Brain microvascular endothelial cell (primary cell): ENCODE measurements at regions not wholly inside any gene's neighbourhood (a gene's known extent, or its start where the extent isn't known, plus 50 kb on each side); places are given as distances from the start of the nearest gene placed in this dataset.

Source experiments
- DNase-seq: peaks from one replicate; pipeline ENCODE4 v3.0.0-alpha.2; 2020
- H3K27ac ChIP-seq: fragments of 250-450 bp; sonication (Bioruptor Pico); 2 replicates; pipeline ENCODE4 v1.5.1; 2020; ENCODE audit warnings: mild to moderate bottlenecking, moderate library complexity
- H3K27me3 ChIP-seq: fragments of 250-450 bp; sonication (Bioruptor Pico); replicated peaks from 2 replicates; pipeline ENCODE4 v1.5.1; 2020; ENCODE audit warnings: mild to moderate bottlenecking
- H3K36me3 ChIP-seq: fragments of 250-450 bp; sonication (Bioruptor Pico); replicated peaks from 2 replicates; pipeline ENCODE4 v1.5.1; 2020; ENCODE audit warnings: mild to moderate bottlenecking
- H3K4me3 ChIP-seq: 2 replicates; pipeline ENCODE4 v1.5.1; 2011; ENCODE audit warnings: low read depth, mild to moderate bottlenecking, control low read depth, low read length, moderate library complexity
- CTCF ChIP-seq: IDR thresholded peaks from 2 replicates; pipeline ENCODE4 v1.5.1; 2011; ENCODE audit warnings: low read depth, mild to moderate bottlenecking, moderate library complexity, low read length, control low read depth, inconsistent platforms; ENCODE audit errors: missing control alignments
- in situ Hi-C: cut with HindIII; loops from 2 replicates; pipeline ENCODE4 v1.10.0; 2017; ENCODE audit warnings: low sequenced_read_pairs, low pct_ligation_motif_present

GRCh38 chr6:79787626-79788025 lies 156.5 kb downstream of the SH3BGRL2 start:
- no peak overlapping the region for H3K4me3 ChIP-seq
- H3K27me3 ChIP-seq = no peaks in the 10 kb centered on the region
- H3K27ac ChIP-seq = no peak overlapping the region
- no peak for TF ChIP-seq CTCF
- DNase-seq = no peak
- H3K36me3 ChIP-seq = no peaks in the 10 kb centered on the region
- in situ Hi-C loops = no loop called here

- H3K27me3 ChIP-seq = no peaks in the 10 kb centered on the region
Observed at GRCh38 chr6:79784395-79784753, 153.2 kb downstream of the SH3BGRL2 start.

GRCh38 chr6:79783670-79784394 lies 152.7 kb downstream of the SH3BGRL2 start:
- H3K27me3 ChIP-seq = no peaks in the 10 kb centered on the region
- no peak for TF ChIP-seq CTCF
- in situ Hi-C loops = no loop called here
- H3K27ac ChIP-seq = no peak overlapping the region
- no peaks in the 10 kb centered on the region for H3K36me3 ChIP-seq
- no peak for DNase-seq
- no peak overlapping the region for H3K4me3 ChIP-seq

More at GRCh38 chr6:79784395-79784753, 153.2 kb downstream of the SH3BGRL2 start:
- Histone ChIP-seq H3K36me3 (no peaks in the 10 kb centered on the region), H3K4me3 (no peak overlapping the region), H3K27ac (no peak overlapping the region)
- in situ Hi-C loops = no loop called here
- no peak for TF ChIP-seq CTCF
- no peak for DNase-seq

- Histone ChIP-seq H3K27me3 (no peaks in the 10 kb centered on the region), H3K27ac (no peak overlapping the region), H3K4me3 (no peak overlapping the region), H3K36me3 (no peaks in the 10 kb centered on the region)
- no peak for DNase-seq
- no peak for TF ChIP-seq CTCF
- in situ Hi-C loops = no loop called here
Observed at GRCh38 chr6:79782792-79783580, 151.9 kb downstream of the SH3BGRL2 start.

- no peak for DNase-seq
- H3K27ac ChIP-seq = no peak overlapping the region
- H3K27me3 ChIP-seq = no peaks in the 10 kb centered on the region
- H3K36me3 ChIP-seq = no peaks in the 10 kb centered on the region
- TF ChIP-seq CTCF = no peak
- no peak overlapping the region for H3K4me3 ChIP-seq
- in situ Hi-C loops = no loop called here
Observed at GRCh38 chr6:79781916-79782315, 150.8 kb downstream of the SH3BGRL2 start.
